ENCODE measurements at regions not wholly inside any gene's neighbourhood (a gene's known extent, or its start where the extent isn't known, plus 50 kb on each side); places are given as distances from the start of the nearest gene placed in this dataset.
"Not testable (repeated sequence)": the region's sequence is repeated elsewhere in the genome, so short reads cannot be mapped to it uniquely, and the experiment has no call there.

DNA sequence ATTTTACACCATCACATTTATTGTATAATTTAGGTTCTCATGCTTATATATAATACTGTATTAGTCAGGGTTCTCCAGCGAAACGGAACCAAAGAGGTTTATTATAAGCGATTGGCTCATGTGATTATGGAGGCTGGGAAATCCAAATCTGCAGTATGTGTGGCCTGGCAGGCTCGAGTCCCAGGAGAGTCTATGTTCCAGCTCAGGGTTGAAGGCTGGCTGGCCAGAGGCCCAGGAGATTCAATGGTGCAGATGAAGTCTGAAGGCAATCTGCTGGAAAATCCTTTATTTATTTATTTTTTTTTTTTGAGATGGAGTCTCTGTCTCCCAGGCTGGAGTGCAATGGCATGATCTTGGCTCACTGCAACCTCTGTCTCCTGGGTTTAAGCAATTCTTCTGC is 63.0 kb upstream of the WDFY3 start:
- Histone ChIP-seq H2AK5ac (ENCODE audit: low read length) (no peak overlapping the region), H2BK12ac (ENCODE audit: low read length) (no peak overlapping the region), H3K27ac (ENCODE audit: low read depth, low read length) (no peak overlapping the region), H3K14ac (ENCODE audit: low read length) (no peak overlapping the region), H3K4me1 (ENCODE audit: control insufficient read depth in 1 of 2, insufficient read depth in 2 of 2, low read length in 2 of 2) (no peaks in the 10 kb centered on the region), H3K4me2 (ENCODE audit: low read length) (no peak overlapping the region), H3K9ac (ENCODE audit: low read length) (no peak overlapping the region), H4K91ac (ENCODE audit: low read depth, low read length) (no peak overlapping the region), H3K18ac (ENCODE audit: low read length) (no peak overlapping the region), H3K27me3 (ENCODE audit: insufficient read depth, low read length) (no peaks in the 10 kb centered on the region), H3K36me3 (ENCODE audit: control insufficient read depth in 1 of 2, insufficient read depth in 2 of 2, low read length in 2 of 2) (no peaks in the 10 kb centered on the region), H2BK120ac (ENCODE audit: insufficient read depth, low read length, poor library complexity) (no peak overlapping the region), H4K12ac (ENCODE audit: low read depth, low read length) (no peak overlapping the region), H3K79me2 (ENCODE audit: control insufficient read depth, insufficient read depth, low read length, poor library complexity) (no peaks in the 10 kb centered on the region), H3K9me3 (ENCODE audit: insufficient read depth, low read depth, low read length) (no peaks in the 10 kb centered on the region), H3K79me1 (ENCODE audit: low read length) (no peaks in the 10 kb centered on the region), H3K4ac (ENCODE audit: low read depth, low read length) (no peak overlapping the region), H3K23ac (ENCODE audit: low read length) (no peak overlapping the region), H3K4me3 (ENCODE audit: low read depth, low read length) (no peak overlapping the region), H2BK5ac (ENCODE audit: low read depth, low read length, poor library complexity) (no peak overlapping the region), H4K8ac (ENCODE audit: low read depth, low read length) (no peak overlapping the region), H2AFZ (ENCODE audit: insufficient read depth, low read length, poor library complexity) (no peak overlapping the region)
- no CpG with 5 or more reads among the region's 4 CpGs for WGBS (ENCODE audit: extremely low coverage, insufficient coverage, insufficient read length)
- no peak for DNase-seq

DNA sequence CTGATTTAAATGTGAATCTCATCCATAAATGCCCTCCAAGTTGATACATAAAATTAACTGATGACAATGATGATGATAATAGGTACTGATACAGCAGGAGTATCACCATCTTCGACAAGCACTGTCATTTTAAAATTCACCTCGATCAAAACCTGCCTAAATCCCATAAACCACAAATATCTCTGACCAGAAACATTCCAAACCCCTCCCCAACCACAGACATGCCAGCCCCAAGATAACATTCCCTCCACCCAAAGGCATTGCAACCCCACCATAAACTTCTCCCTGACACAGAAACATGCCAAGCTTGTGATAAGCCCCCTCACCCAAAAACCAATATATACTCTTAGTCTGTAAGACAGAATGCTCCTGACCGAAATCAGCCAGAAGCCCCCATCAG is 63.7 kb upstream of the WDFY3 start:
- H3K4me3 ChIP-seq (ENCODE audit: low read depth, low read length) = no peak overlapping the region
- H3K9ac ChIP-seq (ENCODE audit: low read length) = no peak overlapping the region
- no peak overlapping the region for H2BK12ac ChIP-seq (ENCODE audit: low read length)
- no peaks in the 10 kb centered on the region for H3K27me3 ChIP-seq (ENCODE audit: insufficient read depth, low read length)
- no peak overlapping the region for H3K23ac ChIP-seq (ENCODE audit: low read length)
- DNase-seq = no peak
- H2AK5ac ChIP-seq (ENCODE audit: low read length) = no peak overlapping the region
- H3K14ac ChIP-seq (ENCODE audit: low read length) = no peak overlapping the region
- WGBS (ENCODE audit: extremely low coverage, insufficient coverage, insufficient read length) = 100% methylated on average over 1 of the region's 3 CpGs
- no peaks in the 10 kb centered on the region for H3K9me3 ChIP-seq (ENCODE audit: insufficient read depth, low read depth, low read length)
- no peak overlapping the region for H3K4me2 ChIP-seq (ENCODE audit: low read length)
- no peaks in the 10 kb centered on the region for H3K4me1 ChIP-seq (ENCODE audit: control insufficient read depth in 1 of 2, insufficient read depth in 2 of 2, low read length in 2 of 2)
- no peaks in the 10 kb centered on the region for H3K36me3 ChIP-seq (ENCODE audit: control insufficient read depth in 1 of 2, insufficient read depth in 2 of 2, low read length in 2 of 2)
- H4K91ac ChIP-seq (ENCODE audit: low read depth, low read length) = no peak overlapping the region
- H3K4ac ChIP-seq (ENCODE audit: low read depth, low read length) = no peak overlapping the region
- H4K8ac ChIP-seq (ENCODE audit: low read depth, low read length) = no peak overlapping the region
- H3K79me2 ChIP-seq (ENCODE audit: control insufficient read depth, insufficient read depth, low read length, poor library complexity) = no peaks in the 10 kb centered on the region
- no peaks in the 10 kb centered on the region for H3K79me1 ChIP-seq (ENCODE audit: low read length)
- no peak overlapping the region for H3K27ac ChIP-seq (ENCODE audit: low read depth, low read length)
- no peak overlapping the region for H2BK5ac ChIP-seq (ENCODE audit: low read depth, low read length, poor library complexity)
- no peak overlapping the region for H4K12ac ChIP-seq (ENCODE audit: low read depth, low read length)
- H2AFZ ChIP-seq (ENCODE audit: insufficient read depth, low read length, poor library complexity) = no peak overlapping the region
- H3K18ac ChIP-seq (ENCODE audit: low read length) = no peak overlapping the region
- H2BK120ac ChIP-seq (ENCODE audit: insufficient read depth, low read length, poor library complexity) = no peak overlapping the region

DNA sequence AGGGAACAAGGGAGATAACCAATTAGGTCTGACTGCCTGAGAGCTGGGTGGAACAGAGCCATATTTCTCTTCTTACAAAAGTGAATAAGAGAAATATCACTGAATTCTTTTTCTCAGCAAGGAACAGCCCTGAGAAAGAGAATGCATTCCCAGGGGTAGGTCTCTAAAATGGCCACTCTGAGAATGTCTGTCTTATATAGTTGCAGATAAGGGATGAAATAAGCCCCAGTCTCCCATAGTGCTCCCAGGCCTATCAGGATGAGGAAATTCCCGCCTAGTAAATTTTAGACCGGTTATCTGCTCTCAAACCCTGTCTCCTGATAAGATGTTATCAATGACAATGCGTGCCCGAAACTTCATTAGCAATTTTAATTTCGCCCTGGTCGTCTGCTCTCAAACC is 67.3 kb upstream of the WDFY3 start:
- not testable (repeated sequence) for H4K91ac ChIP-seq (ENCODE audit: low read depth, low read length); H4K12ac ChIP-seq (ENCODE audit: low read depth, low read length); H2BK12ac ChIP-seq (ENCODE audit: low read length); H3K4ac ChIP-seq (ENCODE audit: low read depth, low read length); H3K4me1 ChIP-seq (ENCODE audit: control insufficient read depth in 1 of 2, insufficient read depth in 2 of 2, low read length in 2 of 2); H3K36me3 ChIP-seq (ENCODE audit: control insufficient read depth in 1 of 2, insufficient read depth in 2 of 2, low read length in 2 of 2); H3K79me2 ChIP-seq (ENCODE audit: control insufficient read depth, insufficient read depth, low read length, poor library complexity); H3K27ac ChIP-seq (ENCODE audit: low read depth, low read length); H3K79me1 ChIP-seq (ENCODE audit: low read length); H3K18ac ChIP-seq (ENCODE audit: low read length); H2AFZ ChIP-seq (ENCODE audit: insufficient read depth, low read length, poor library complexity); H4K8ac ChIP-seq (ENCODE audit: low read depth, low read length); H3K4me2 ChIP-seq (ENCODE audit: low read length); H3K9ac ChIP-seq (ENCODE audit: low read length); H3K4me3 ChIP-seq (ENCODE audit: low read depth, low read length); H3K9me3 ChIP-seq (ENCODE audit: insufficient read depth, low read depth, low read length); DNase-seq; H2AK5ac ChIP-seq (ENCODE audit: low read length); H2BK5ac ChIP-seq (ENCODE audit: low read depth, low read length, poor library complexity); H3K27me3 ChIP-seq (ENCODE audit: insufficient read depth, low read length); H2BK120ac ChIP-seq (ENCODE audit: insufficient read depth, low read length, poor library complexity); H3K23ac ChIP-seq (ENCODE audit: low read length); H3K14ac ChIP-seq (ENCODE audit: low read length)
- no CpG with 5 or more reads among the region's 6 CpGs for WGBS (ENCODE audit: extremely low coverage, insufficient coverage, insufficient read length)

DNA sequence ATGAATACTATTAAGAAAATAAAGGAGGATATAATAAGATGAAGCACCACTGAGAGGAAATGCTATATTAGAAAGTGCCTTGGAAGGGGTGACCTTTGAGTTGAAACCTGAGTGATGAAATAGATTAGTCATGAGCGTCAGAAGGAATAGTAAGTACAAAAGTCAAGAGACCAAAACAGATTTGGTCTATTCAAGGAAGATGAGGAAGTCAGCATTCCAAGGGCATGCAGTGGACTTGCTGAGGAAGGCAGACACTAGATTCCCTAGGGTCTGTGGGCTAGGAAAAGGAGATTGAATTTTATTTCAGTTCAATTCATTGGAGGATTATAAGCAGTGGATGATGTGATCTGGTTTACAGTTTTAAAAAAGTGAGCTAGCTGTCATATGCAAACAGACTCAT is 73.0 kb upstream of the WDFY3 start:
- DNase-seq = peak in 1 of 2 donors; percentile 26
- H3K9ac ChIP-seq (ENCODE audit: low read length) = no peak overlapping the region
- H3K27ac ChIP-seq (ENCODE audit: low read depth, low read length) = no peak overlapping the region

More for the DNA sequence above, 73.0 kb upstream of the WDFY3 start:
- Histone ChIP-seq H2BK5ac (ENCODE audit: low read depth, low read length, poor library complexity) (no peak overlapping the region), H2AK5ac (ENCODE audit: low read length) (no peak overlapping the region), H3K4me2 (ENCODE audit: low read length) (no peak overlapping the region), H2AFZ (ENCODE audit: insufficient read depth, low read length, poor library complexity) (no peak overlapping the region), H3K14ac (ENCODE audit: low read length) (no peak overlapping the region), H3K4ac (ENCODE audit: low read depth, low read length) (no peak overlapping the region), H4K91ac (ENCODE audit: low read depth, low read length) (no peak overlapping the region), H3K79me1 (ENCODE audit: low read length) (no peaks in the 10 kb centered on the region), H3K4me3 (ENCODE audit: low read depth, low read length) (no peak overlapping the region), H4K12ac (ENCODE audit: low read depth, low read length) (no peak overlapping the region), H3K18ac (ENCODE audit: low read length) (no peak overlapping the region), H2BK120ac (ENCODE audit: insufficient read depth, low read length, poor library complexity) (no peak overlapping the region), H3K27me3 (ENCODE audit: insufficient read depth, low read length) (no peaks in the 10 kb centered on the region), H2BK12ac (ENCODE audit: low read length) (no peak overlapping the region), H3K4me1 (ENCODE audit: control insufficient read depth in 1 of 2, insufficient read depth in 2 of 2, low read length in 2 of 2) (no peaks in the 10 kb centered on the region), H3K23ac (ENCODE audit: low read length) (no peak overlapping the region), H3K36me3 (ENCODE audit: control insufficient read depth in 1 of 2, insufficient read depth in 2 of 2, low read length in 2 of 2) (no peaks in the 10 kb centered on the region), H4K8ac (ENCODE audit: low read depth, low read length) (no peak overlapping the region), H3K9me3 (ENCODE audit: insufficient read depth, low read depth, low read length) (no peaks in the 10 kb centered on the region), H3K79me2 (ENCODE audit: control insufficient read depth, insufficient read depth, low read length, poor library complexity) (no peaks in the 10 kb centered on the region)
- WGBS (ENCODE audit: extremely low coverage, insufficient coverage, insufficient read length) = no CpG with 5 or more reads among the region's 1 CpG

All from trophoblast cell (in vitro differentiated cells and primary cell).